Left ventricle myocardium inferior (tissue), 1 donor: ENCODE measurements at regions not wholly inside any gene's neighbourhood (a gene's known extent, or its start where the extent isn't known, plus 50 kb on each side); places are given as distances from the start of the nearest gene placed in this dataset.

Experiments
- DNase-seq: peaks from one replicate; pipeline ENCODE4 v3.0.0-alpha.2; 2020
- H3K27ac ChIP-seq: fragments of 200-600 bp; replicated peaks from 2 replicates; pipeline ENCODE4 v1.8.0; 2021
- H3K27me3 ChIP-seq: fragments of 200-600 bp; 2 replicates; pipeline ENCODE4 v1.8.0; 2021; ENCODE audit warnings: low read depth
- H3K36me3 ChIP-seq: fragments of 200-600 bp; 2 replicates; pipeline ENCODE4 v1.8.0; 2021
- H3K4me1 ChIP-seq: fragments of 200-600 bp; 2 replicates; pipeline ENCODE4 v1.8.0; 2021
- H3K4me3 ChIP-seq: fragments of 200-600 bp; 2 replicates; pipeline ENCODE4 v1.8.0; 2021; ENCODE audit warnings: mild to moderate bottlenecking, moderate library complexity
- H3K9me3 ChIP-seq: fragments of 200-600 bp; replicated peaks from 2 replicates; pipeline ENCODE4 v1.8.0; 2021
- intact Hi-C: fragments of 100-400 bp; cut with micrococcal nuclease; formaldehyde crosslinking; loops from one replicate; pipeline ENCODE4 v1.11.0; 2022
- TF ChIP-seq, protein P1 (sequence below): fragments of 200-600 bp; IDR thresholded peaks from 2 replicates; pipeline ENCODE4 v1.8.0; 2021; ENCODE audit warnings: antibody characterized with exemption, mild to moderate bottlenecking, borderline replicate concordance
- donor health status: DM: no; HTN: yes; CAD: no; lungs with severe emphysema.

DNA sequence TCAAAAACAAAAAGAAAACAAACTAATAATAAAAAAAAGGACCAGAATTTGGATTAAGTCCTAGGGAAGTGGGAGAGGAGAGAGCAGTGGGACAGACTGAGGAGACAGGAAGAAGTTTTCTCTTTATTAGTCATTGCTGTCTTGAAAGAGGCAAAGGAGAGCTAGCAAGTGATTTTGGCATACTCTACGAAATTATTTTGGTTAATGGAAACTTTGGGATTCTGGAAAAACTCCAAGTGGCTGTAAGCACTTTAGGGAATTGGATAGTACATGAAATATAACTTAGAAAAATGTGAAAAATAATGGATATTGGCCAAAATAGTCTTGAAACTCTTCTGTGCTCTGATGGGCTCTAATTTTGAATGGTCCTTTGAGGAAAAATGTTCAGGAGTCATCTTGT, 1641.8 kb upstream of the WWC1 start:
- TF ChIP-seq, protein P1, sequence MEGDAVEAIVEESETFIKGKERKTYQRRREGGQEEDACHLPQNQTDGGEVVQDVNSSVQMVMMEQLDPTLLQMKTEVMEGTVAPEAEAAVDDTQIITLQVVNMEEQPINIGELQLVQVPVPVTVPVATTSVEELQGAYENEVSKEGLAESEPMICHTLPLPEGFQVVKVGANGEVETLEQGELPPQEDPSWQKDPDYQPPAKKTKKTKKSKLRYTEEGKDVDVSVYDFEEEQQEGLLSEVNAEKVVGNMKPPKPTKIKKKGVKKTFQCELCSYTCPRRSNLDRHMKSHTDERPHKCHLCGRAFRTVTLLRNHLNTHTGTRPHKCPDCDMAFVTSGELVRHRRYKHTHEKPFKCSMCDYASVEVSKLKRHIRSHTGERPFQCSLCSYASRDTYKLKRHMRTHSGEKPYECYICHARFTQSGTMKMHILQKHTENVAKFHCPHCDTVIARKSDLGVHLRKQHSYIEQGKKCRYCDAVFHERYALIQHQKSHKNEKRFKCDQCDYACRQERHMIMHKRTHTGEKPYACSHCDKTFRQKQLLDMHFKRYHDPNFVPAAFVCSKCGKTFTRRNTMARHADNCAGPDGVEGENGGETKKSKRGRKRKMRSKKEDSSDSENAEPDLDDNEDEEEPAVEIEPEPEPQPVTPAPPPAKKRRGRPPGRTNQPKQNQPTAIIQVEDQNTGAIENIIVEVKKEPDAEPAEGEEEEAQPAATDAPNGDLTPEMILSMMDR, result no peak
- Histone ChIP-seq H3K9me3 (peaks cover 25% of the 10 kb centered on the region), H3K27me3 (no peaks in the 10 kb centered on the region), H3K27ac (no peak overlapping the region), H3K4me1 (no peaks in the 10 kb centered on the region), H3K36me3 (no peaks in the 10 kb centered on the region), H3K4me3 (no peak overlapping the region)
- DNase-seq, result no peak
- intact Hi-C loops, result no loop called here

DNA sequence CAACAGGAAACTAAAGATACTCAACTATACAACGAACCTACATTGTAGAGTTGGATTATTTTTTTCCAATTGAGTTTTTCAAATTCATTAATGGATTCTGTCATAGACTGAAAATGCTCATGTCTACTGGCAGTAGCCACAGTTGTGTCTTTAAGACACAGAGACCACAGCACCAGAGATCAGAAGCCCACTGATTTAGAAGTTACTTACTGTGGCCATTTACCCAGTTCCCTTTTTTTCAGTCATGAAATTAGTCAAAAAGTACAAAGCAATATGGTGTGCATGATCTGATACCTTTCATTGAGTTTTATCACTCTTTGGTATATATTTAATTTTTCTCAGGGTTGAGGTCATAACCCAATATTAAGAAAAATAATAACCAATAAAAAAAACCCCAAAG, 1640.2 kb upstream of the WWC1 start:
- intact Hi-C loops, result no loop called here
- H3K27ac ChIP-seq, result no peak overlapping the region
- no peak overlapping the region for H3K4me3 ChIP-seq
- H3K4me1 ChIP-seq, result no peaks in the 10 kb centered on the region
- H3K27me3 ChIP-seq, result no peaks in the 10 kb centered on the region
- H3K36me3 ChIP-seq, result no peaks in the 10 kb centered on the region
- TF ChIP-seq, protein P1, result no peak
- DNase-seq, result no peak
- peaks cover 31% of the 10 kb centered on the region for H3K9me3 ChIP-seq

DNA sequence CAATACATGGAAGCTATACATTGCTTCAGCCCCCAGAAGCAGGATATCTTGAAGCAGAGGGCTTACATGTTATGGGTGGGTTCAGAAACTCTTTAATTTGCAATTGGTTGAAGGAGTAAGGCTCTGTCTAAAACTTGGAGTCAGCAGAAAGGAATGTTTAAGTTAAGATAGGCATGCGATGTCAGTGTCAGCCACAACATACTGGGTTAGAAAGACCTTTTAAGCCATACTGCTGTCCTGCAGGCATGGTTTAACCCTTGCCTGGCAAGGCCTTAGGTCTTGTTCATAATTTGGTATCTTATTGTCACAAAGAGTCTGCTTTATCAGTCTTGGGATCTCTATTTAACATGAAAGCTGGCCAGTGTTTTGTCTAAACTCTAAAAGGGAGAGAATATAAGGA, 1619.6 kb upstream of the WWC1 start:
- no peak for DNase-seq
- no peaks in the 10 kb centered on the region for H3K4me1 ChIP-seq
- H3K36me3 ChIP-seq, result no peaks in the 10 kb centered on the region
- no peaks in the 10 kb centered on the region for H3K27me3 ChIP-seq
- intact Hi-C loops, result no loop called here
- TF ChIP-seq, protein P1, result no peak
- no peak overlapping the region for H3K4me3 ChIP-seq
- H3K9me3 ChIP-seq, result peaks cover 6% of the 10 kb centered on the region
- no peak overlapping the region for H3K27ac ChIP-seq

DNA sequence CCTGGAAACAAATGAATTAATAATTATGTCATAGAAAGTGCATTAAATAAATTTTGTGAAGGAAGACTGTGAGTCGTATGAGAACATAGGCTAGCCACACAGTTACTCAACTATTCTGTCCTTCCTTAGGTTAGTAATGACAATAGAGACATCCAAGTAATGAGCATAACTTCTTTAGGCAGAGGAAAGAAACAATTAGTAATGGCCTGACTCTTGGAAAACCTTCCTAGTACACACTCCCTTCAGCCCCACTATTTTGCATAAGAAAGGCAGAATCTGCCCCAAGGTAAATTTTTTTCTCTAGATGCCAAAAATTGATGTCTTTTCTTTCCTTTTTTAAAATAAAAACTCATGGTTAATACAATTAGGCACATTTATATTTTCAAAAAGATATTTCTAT, 1619.0 kb upstream of the WWC1 start:
- Histone ChIP-seq H3K4me3 (no peak overlapping the region), H3K4me1 (no peaks in the 10 kb centered on the region), H3K27me3 (no peaks in the 10 kb centered on the region), H3K36me3 (no peaks in the 10 kb centered on the region), H3K9me3 (peaks cover 6% of the 10 kb centered on the region), H3K27ac (no peak overlapping the region)
- TF ChIP-seq, protein P1, result no peak
- intact Hi-C loops, result no loop called here
- no peak for DNase-seq

DNA sequence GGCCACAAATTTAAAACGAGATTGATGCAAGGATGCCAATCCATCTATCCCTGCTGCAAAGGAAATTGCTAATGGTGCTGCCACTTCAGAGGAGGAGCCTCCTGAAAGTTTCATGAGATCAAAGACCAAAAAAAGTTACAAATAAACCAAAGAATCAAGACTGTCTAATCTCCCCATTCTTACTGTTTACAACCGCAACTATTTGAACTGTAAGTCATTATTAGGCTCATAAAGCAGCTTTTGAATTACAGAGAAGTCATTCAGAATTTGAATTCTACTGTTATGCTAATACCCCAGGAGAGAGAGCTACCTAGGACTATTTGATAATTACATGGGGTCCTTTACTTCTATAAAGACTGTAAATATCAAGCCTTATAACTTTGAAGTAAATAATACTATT, 1613.6 kb upstream of the WWC1 start:
- no peak for DNase-seq
- intact Hi-C loops, result no loop called here
- H3K9me3 ChIP-seq, result peaks cover 6% of the 10 kb centered on the region

More for the DNA sequence above, 1613.6 kb upstream of the WWC1 start:
- no peak overlapping the region for H3K27ac ChIP-seq
- TF ChIP-seq, protein P1, result no peak
- H3K27me3 ChIP-seq, result no peaks in the 10 kb centered on the region
- H3K4me3 ChIP-seq, result no peak overlapping the region
- no peaks in the 10 kb centered on the region for H3K36me3 ChIP-seq
- no peaks in the 10 kb centered on the region for H3K4me1 ChIP-seq
